ENCODE measurements at regions not wholly inside any gene's neighbourhood (a gene's known extent, or its start where the extent isn't known, plus 50 kb on each side); places are given as distances from the start of the nearest gene placed in this dataset.
A peak's percentile ranks its signal among the peaks of the same experiment; 100 is the strongest.

DNA sequence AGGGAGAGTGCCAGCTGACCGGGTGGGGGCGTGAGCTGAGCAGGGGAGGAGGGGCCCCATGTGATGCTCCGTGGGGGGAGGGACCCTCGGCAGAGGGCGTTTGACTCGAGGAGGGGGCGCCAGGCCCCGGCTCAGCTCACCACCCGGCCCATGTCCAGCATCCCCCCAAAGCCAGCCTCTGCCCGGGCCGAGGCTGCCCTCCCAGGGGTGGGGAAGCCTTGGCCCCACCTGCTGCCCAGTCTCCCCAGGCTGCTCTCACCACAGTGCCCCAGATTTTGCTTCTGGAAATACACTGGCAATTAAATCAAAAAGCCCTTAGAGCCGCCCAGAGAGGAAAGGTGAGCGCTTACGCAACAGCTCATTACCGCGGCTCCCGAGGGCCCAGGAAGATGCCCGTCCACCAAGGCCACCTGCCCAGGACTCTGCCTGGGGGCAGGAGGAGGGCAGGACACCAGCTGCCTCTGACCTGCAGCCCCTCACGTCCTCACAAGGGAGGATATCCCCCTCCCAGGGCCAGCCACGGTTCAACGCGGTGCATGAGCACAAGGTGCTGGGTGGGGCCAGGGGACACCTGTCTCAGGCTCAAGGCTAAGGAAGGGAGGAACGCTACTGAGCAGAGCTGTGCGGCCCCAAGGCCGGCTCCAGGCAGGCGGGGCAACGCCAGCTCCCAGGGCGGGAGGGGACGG is 70.0 kb upstream of the INPP5A start:
- no peaks in the 10 kb centered on the region for H3K27me3 ChIP-seq (ENCODE audit: control insufficient read depth, insufficient read depth, low read length)
- H3K4me3 ChIP-seq (ENCODE audit: insufficient read depth, low read depth, low read length), result no peak overlapping the region
- H3K36me3 ChIP-seq (replicated peaks; ENCODE audit: control insufficient read depth, insufficient read depth, low read length), result no peaks in the 10 kb centered on the region
- peak; percentile 88 for DNase-seq

DNA sequence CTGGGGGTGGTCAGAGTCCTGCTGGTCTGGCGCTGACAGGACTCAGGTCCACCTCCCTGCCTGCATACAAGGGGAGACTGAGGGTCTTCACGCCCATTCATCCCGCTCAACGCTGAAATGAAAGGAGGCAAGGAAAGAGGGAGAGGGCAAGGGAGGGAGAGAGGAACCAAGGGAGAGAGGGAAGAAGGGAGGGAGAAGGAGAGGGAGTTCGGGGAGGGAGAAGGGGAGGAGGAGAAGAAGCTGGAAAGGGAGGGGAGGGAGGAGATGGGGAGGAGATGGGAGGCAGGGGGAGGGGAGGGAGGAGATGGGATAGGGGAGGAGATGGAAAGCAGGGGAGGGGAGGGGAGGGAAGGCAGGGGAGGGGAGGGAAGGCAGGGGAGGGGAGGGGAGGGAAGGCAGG is 69.4 kb upstream of the INPP5A start:
- H3K4me3 ChIP-seq (ENCODE audit: insufficient read depth, low read depth, low read length), result 0 out of 2 replicates have a peak overlapping the region, but pooled peaks have one; percentile 1

DNA sequence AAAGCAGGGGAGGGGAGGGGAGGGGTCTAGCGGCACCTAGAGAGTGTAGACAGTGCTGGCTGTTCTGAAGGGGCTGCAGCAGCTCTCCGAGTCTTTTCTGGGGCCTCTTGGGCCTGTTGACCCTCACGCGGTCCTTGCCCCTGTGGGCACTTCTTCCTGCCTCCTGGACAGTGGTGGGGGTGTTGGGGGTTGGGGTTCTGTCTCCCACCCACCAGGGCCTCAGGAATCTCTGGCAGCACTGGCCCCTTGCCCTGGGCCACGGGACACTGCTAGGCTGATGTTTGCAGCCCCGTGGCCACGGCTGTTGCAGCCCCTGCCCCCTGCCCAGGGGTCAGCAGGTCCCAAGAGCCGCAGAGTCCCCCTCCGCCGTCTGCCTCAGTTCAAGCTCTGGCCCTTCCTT is 68.9 kb upstream of the INPP5A start:
- Histone ChIP-seq H3K36me3 (replicated peaks; ENCODE audit: control insufficient read depth, insufficient read depth, low read length) (no peaks in the 10 kb centered on the region), H3K27me3 (ENCODE audit: control insufficient read depth, insufficient read depth, low read length) (no peaks in the 10 kb centered on the region), H3K4me3 (ENCODE audit: insufficient read depth, low read depth, low read length) (no peak overlapping the region)
- DNase-seq, result peak; percentile 76

More for the DNA sequence above, 69.4 kb upstream of the INPP5A start:
- peak; percentile 80 for DNase-seq
- Histone ChIP-seq H3K36me3 (replicated peaks; ENCODE audit: control insufficient read depth, insufficient read depth, low read length) (no peaks in the 10 kb centered on the region), H3K27me3 (ENCODE audit: control insufficient read depth, insufficient read depth, low read length) (no peaks in the 10 kb centered on the region)

DNA sequence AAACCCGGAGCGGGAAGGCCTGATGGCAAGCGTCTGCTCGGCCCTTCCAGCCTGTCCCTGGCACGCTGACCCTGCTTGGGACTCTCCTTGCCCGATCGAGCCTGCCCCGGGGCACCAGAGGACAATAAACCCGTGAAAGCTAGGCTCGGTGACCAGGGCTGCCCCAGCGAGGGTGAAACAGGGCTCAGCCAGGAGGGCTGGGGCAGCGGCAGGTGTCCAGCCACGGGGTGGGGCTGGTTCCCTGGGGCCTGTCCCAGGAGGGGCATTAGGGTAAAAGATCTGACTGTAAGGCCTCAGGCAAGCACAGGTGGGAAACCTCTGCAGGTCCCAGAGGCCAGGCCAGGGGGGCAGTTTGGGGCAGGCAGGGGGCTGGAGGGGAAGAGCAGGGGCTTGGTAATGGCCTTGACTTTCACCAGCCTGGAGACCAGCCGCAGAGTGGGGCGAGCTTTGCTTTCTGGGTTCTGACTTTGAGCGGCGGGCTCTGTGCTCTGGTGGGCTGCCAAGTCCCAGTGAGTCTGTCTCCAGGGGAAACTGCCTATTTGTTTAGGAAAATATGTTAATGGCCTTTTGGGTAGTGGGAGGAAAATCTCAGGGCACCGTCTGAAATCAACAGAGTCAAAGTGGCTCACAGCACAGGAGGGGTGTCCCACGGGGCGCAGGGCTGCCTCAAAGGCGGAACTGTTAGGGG is 68.2 kb upstream of the INPP5A start:
- Histone ChIP-seq H3K27me3 (ENCODE audit: control insufficient read depth, insufficient read depth, low read length) (no peaks in the 10 kb centered on the region), H3K4me3 (ENCODE audit: insufficient read depth, low read depth, low read length) (no peak overlapping the region), H3K36me3 (replicated peaks; ENCODE audit: control insufficient read depth, insufficient read depth, low read length) (no peaks in the 10 kb centered on the region)
- DNase-seq, result no peak

DNA sequence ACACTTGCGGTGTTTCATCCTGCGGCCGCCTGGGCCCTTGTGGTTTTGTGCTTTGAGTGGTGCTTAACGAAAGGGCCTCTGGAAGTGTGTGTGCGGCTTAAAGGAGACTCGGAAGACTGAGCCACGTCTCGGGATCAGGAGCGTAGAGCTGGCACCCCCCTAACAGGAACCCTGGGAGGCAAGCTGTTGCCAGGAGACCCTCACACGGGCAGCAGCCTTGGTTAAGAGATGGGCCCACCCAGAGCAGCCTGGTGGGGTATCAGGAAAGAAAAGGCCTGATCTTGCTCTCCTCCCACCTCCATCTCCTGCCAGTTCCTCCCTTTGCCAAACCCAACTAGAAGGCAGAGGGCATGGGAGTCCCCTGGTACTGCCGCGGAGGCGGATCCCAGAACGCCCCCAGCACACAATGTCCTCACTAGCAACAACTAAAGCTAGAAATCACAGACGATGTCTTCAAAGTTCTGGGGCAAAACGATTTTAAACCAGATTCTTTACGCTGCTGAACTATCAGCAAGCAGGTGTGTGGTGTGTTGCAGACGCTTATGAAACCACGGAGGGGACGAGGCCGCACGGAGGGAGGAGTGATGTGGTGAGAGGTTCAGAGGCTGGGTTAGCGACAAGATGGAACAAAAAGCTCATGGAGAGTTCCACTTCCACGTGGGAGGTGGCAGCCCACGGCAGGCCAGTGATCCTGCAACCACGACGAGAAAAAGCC is 67.0 kb upstream of the INPP5A start:
- Histone ChIP-seq H3K4me3 (ENCODE audit: insufficient read depth, low read depth, low read length) (no peak overlapping the region), H3K27me3 (ENCODE audit: control insufficient read depth, insufficient read depth, low read length) (no peaks in the 10 kb centered on the region), H3K36me3 (replicated peaks; ENCODE audit: control insufficient read depth, insufficient read depth, low read length) (no peaks in the 10 kb centered on the region)
- peak; percentile 33 for DNase-seq

DNA sequence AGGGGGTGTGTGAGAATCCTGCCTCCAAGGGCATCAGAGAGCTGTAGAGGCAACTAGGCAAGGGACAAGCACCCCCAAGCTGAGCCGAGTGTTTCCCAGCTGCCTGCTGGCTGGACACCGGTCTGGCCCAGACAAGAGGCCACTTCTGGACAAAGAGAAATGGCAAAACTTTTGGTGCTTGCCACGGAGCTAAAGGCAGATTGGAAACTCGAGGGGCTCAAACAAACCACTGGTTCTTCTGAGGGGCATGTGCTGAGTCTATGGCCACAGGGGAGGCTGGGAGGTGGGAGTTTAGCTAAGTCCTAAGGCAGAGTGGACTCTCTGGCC is 66.5 kb upstream of the INPP5A start:
- H3K27me3 ChIP-seq (ENCODE audit: control insufficient read depth, insufficient read depth, low read length), result no peaks in the 10 kb centered on the region
- H3K36me3 ChIP-seq (replicated peaks; ENCODE audit: control insufficient read depth, insufficient read depth, low read length), result no peaks in the 10 kb centered on the region
- H3K4me3 ChIP-seq (ENCODE audit: insufficient read depth, low read depth, low read length), result no peak overlapping the region
- DNase-seq, result no peak

DNA sequence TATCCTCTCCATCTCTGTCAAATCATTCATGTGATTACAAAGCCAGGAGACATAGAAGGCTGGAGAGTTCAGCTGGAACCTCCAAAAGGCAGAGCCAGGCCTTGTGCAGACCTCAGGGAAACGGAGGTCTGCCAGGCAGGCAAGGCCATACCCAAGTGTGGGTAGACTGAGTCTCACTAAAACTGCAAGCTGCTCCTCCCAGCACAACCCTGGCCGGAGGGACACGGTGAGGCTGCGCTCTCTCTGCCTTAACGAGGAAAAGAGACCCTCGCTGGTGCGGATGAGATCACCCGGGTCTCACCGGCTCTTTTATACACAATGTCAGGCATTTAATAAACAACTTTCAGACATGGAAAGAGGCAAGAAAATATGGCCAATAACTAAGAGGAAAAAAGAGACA is 66.1 kb upstream of the INPP5A start:
- no peak for DNase-seq
- Histone ChIP-seq H3K4me3 (ENCODE audit: insufficient read depth, low read depth, low read length) (no peak overlapping the region), H3K36me3 (replicated peaks; ENCODE audit: control insufficient read depth, insufficient read depth, low read length) (no peaks in the 10 kb centered on the region), H3K27me3 (ENCODE audit: control insufficient read depth, insufficient read depth, low read length) (no peaks in the 10 kb centered on the region)

DNA sequence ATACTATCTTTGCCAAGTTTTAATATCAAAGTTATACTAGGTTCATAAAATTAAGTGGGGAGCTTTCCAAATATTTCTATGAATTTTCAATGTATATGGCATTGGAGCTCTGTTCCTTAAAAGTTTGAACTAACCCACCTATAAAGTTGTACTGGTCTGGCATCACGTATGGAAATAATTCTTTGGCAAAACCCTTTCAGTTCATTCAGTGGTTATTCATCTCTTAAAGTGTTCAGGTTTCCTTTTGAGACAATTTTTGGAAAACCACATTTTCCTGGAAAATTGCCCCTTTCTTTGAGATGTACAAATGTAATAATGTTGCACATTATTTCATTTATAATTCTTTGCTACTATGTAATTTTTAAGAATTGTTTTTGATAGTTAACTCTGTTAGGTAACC is 62.5 kb upstream of the INPP5A start:
- Histone ChIP-seq H3K27me3 (ENCODE audit: control insufficient read depth, insufficient read depth, low read length) (no peaks in the 10 kb centered on the region), H3K4me3 (ENCODE audit: insufficient read depth, low read depth, low read length) (no peak overlapping the region), H3K36me3 (replicated peaks; ENCODE audit: control insufficient read depth, insufficient read depth, low read length) (no peaks in the 10 kb centered on the region)
- DNase-seq, result no peak

DNA sequence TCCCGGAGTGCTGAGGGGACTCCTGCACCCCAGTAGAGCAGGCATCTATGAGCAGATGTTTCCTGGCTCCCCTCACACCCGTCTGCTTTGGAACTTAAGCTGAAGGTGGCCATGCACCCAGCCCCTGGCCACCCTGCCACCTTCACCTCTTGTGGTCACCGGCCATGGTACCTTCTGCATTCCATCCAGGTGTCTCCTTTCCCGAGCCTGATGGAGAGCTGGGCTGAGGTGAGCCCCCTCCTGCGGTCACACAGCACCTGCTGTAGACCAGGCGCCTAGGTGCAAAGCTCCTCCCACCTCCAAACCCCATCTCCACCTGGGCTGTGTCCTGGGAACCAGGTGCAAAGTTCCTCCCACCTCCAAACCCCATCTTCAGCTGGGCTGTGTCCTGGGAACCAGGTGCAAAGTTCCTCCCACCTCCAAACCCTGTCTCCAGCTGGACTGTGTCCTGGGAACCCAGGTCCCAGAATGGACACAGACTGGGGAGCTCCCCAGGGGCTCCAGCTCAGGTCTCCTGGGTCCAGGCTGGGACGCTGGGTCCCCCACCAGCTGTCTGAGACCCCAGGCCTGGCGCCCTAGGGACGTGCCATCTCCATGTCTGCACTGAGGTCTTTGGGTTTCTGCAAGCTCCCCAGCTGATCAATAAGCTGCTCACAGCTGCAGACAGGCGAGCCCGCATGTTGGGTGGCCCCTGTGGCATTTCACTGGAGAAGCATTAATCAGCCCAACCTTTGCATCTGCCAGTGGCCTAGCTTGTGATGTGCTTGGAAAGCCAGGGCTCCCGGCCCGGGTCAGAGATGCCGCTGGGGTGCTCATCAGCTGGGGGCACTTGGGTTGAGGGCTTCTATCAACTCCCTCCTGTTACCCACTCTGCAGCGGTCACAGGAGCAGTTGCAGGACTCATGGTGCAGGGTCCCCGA is 61.2 kb upstream of the INPP5A start:
- DNase-seq, result peak; percentile 50
- no peak overlapping the region for H3K4me3 ChIP-seq (ENCODE audit: insufficient read depth, low read depth, low read length)
- H3K27me3 ChIP-seq (ENCODE audit: control insufficient read depth, insufficient read depth, low read length), result no peaks in the 10 kb centered on the region
- H3K36me3 ChIP-seq (replicated peaks; ENCODE audit: control insufficient read depth, insufficient read depth, low read length), result no peaks in the 10 kb centered on the region

DNA sequence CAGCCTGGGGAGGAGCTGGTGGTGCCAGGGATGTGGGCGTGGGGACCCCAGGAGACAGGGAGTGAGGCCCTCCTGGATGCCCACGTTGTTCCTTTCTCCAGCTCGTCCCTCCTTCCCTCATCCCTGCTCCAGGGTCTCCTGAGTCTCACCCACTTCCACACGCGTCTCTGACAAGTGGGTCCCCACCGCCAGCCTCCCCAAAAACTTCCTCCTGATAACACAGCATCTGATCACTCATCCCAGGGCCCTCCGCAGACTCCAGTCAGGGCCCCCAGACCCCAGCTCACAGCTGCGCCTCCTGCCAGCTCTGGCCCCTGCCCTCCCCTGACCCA is 60.6 kb upstream of the INPP5A start:
- DNase-seq, result peak; percentile 49
- Histone ChIP-seq H3K36me3 (replicated peaks; ENCODE audit: control insufficient read depth, insufficient read depth, low read length) (no peaks in the 10 kb centered on the region), H3K4me3 (ENCODE audit: insufficient read depth, low read depth, low read length) (no peak overlapping the region), H3K27me3 (ENCODE audit: control insufficient read depth, insufficient read depth, low read length) (no peaks in the 10 kb centered on the region; the same call in 1 of the 2 replicates)

DNA sequence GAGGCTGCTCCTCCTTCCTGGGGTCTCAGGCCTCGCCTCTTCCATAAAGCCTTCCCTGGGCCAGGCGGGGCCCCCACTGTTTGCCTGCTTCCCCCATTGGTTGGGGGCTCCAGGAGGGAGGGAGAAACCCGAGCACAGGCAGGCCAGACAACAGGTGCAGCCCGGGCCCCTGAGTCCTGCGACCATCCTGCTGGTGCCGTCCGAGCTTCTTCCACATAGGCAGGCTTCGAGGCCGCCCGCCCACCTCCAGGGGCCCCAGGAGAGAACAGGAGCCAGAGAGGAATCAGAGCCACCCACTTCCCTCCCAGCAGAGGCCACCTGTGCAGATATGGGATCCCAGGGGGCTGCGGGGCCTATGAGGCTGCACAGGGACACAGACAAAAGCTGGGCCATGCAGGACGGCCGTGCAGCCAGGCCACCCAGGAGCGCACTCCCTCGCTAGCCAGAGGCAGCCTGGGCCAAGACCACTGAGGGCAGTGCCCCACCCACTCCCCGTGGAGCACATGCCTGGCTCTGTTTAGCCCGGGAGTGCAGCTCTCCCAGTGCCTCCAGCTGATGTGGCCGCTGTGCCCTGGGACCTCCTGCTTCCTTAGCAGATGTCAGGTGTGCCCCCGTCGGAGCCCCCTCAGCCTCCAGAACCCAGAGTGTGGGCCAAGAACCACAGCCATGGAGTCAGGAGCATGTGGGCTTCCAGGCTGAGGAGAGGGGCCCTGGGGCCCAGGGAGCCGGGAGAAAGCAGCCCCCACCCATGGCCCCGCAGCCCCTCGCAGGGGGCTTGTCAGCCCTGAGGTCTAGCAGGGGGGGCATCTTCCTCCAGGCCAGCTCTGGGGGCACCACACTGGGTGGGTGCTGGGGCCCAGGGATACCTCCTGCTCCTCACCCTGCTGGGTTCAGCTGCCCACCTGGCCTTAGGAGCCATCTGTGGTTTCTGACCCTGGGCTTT is 59.9 kb upstream of the INPP5A start:
- H3K27me3 ChIP-seq (ENCODE audit: control insufficient read depth, insufficient read depth, low read length), result no peaks in the 10 kb centered on the region; the same call in 1 of the 2 replicates
- H3K36me3 ChIP-seq (replicated peaks; ENCODE audit: control insufficient read depth, insufficient read depth, low read length), result no peaks in the 10 kb centered on the region
- DNase-seq, result peak; percentile 91
- H3K4me3 ChIP-seq (ENCODE audit: insufficient read depth, low read depth, low read length), result no peak overlapping the region

DNA sequence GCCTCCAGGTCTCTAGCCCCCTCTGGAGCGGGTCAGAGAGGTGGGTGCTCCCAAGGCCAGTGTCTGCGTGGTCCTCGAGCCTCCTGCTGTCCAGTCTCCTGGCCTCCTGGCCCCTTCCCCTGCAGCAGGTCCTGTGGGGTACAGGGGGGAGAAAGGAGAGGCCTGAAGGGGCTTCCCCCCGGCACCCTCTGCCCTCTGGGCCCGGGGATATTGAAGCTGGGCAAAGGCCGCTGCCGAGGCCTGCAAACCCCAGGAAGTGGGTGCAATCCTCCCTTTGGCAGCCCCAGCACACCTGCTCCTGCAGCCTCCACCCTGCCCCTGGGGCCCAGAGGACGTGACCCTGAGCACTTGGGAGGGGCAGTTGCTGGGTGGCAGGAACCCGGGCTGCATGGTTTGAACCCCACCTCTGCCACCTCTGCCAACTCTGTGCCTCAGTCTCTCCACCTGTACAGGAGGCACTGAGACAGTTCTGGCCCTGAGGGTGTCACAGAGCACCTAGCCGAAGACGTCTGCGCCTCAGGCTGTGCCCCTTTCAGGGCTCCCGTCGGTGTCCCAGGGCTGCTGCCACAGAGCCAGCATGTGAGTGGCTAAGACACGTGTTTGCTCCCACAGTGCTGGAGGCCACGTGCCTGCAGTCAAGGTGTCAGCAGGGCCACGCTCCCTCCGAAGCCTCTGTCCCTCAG is 59.1 kb upstream of the INPP5A start:
- H3K4me3 ChIP-seq (ENCODE audit: insufficient read depth, low read depth, low read length), result no peak overlapping the region
- peak; percentile 45 for DNase-seq
- no peaks in the 10 kb centered on the region for H3K36me3 ChIP-seq (replicated peaks; ENCODE audit: control insufficient read depth, insufficient read depth, low read length)
- no peaks in the 10 kb centered on the region; the same call in 1 of the 2 replicates for H3K27me3 ChIP-seq (ENCODE audit: control insufficient read depth, insufficient read depth, low read length)

DNA sequence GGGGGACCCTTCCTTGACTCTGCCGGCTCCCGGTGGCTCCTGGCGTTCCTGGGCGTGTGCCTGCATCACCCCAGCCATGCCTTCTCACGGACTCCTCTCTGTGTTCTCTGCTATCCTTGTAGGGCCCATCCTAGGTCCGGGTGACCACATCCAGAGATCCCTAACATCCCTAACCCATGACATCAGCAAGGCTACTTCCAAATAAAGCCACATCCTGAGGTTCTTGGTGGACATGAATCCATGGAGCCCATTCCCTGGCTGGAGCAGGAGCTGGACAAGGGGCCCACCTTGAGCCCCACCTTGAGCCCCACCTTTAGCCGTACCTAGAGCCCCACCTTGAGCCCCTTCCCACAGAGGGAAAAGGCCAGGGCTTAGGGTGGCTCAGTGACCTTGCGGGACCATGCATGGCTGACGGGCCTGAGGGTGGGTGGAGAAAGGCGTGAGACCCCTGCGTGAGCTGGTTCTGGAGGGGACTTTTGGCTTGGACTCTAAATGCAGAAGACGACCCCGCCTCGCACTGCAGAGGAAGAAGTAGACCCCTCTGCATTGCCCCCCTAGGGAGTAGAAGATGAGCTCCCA is 58.5 kb upstream of the INPP5A start:
- H3K27me3 ChIP-seq (ENCODE audit: control insufficient read depth, insufficient read depth, low read length), result no peaks in the 10 kb centered on the region; the same call in 1 of the 2 replicates
- no peak for DNase-seq

More for the DNA sequence above, 58.5 kb upstream of the INPP5A start:
- Histone ChIP-seq H3K4me3 (ENCODE audit: insufficient read depth, low read depth, low read length) (no peak overlapping the region), H3K36me3 (replicated peaks; ENCODE audit: control insufficient read depth, insufficient read depth, low read length) (no peaks in the 10 kb centered on the region)
